ENCODE measurements at regions not wholly inside any gene's neighbourhood (a gene's known extent, or its start where the extent isn't known, plus 50 kb on each side); places are given as distances from the start of the nearest gene placed in this dataset.
A peak's percentile ranks its signal among the peaks of the same experiment; 100 is the strongest.

DNA sequence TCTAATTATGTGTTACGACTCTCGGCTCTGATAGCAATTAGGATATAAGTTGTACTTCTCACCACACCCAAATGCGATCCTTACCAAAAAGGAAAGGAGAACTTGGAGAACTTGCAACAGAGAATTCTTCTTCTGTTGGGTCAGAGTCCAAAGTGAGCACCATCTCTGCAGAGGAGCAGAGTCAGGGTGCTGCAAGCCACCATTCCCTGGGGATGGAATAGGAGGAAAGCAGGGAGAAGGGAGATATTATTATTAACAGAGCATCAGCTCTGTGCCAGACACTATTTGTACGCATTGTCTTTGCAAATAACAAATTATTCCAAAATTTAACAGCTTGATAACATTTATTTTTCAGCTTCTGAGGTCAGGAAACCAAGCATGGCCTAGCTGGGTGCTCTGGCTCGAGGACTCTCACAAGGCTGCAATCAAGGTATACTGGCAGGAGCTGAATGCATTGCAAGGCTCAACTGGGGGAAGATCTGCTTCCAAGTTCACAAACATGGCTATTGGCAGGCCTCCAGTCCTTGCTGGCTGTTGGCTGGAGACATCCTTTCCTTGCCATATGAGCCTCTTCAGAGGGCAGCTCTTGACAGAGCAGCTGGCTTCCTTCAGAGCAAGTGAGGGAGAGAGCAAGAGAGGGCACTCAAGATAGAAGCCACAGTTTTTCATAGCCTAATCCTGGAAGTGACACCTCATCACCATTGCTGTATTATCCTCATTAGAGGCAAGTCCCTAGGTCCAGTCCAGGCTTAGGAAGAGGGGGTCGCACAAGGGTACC, 296.2 kb upstream of the CDH5 start:
- 53% methylated on average over 4 of the region's 6 CpGs for WGBS (ENCODE audit: insufficient coverage)
- no peak overlapping the region for H3K4me3 ChIP-seq (ENCODE audit: low read length)
- no peaks in the 10 kb centered on the region for H3K9me3 ChIP-seq (replicated peaks; ENCODE audit: control insufficient read depth, low read depth, low read length)
- DNase-seq, result peak; percentile 82
- no peaks in the 10 kb centered on the region for H3K36me3 ChIP-seq (ENCODE audit: control insufficient read depth, insufficient read depth, low read length)
- H3K27me3 ChIP-seq (ENCODE audit: control insufficient read depth, insufficient read depth, low read length), result no peaks in the 10 kb centered on the region
- H3K27ac ChIP-seq (ENCODE audit: low read length), result peak overlapping the region; percentile 18
- peaks cover 24% of the 10 kb centered on the region for H3K4me1 ChIP-seq (ENCODE audit: control insufficient read depth, insufficient read depth, low read length)

GRCh38 chr16:66069587-66069986, 296.9 kb upstream of the CDH5 start:
- DNase-seq, result peak; percentile 59
- Histone ChIP-seq H3K27me3 (ENCODE audit: control insufficient read depth, insufficient read depth, low read length) (no peaks in the 10 kb centered on the region), H3K4me3 (ENCODE audit: low read length) (no peak overlapping the region), H3K36me3 (ENCODE audit: control insufficient read depth, insufficient read depth, low read length) (no peaks in the 10 kb centered on the region), H3K4me1 (ENCODE audit: control insufficient read depth, insufficient read depth, low read length) (peaks cover 30% of the 10 kb centered on the region), H3K27ac (ENCODE audit: low read length) (no peak overlapping the region), H3K9me3 (replicated peaks; ENCODE audit: control insufficient read depth, low read depth, low read length) (no peaks in the 10 kb centered on the region)
- WGBS (ENCODE audit: insufficient coverage), result no CpG with 5 or more reads among the region's 3 CpGs

DNA sequence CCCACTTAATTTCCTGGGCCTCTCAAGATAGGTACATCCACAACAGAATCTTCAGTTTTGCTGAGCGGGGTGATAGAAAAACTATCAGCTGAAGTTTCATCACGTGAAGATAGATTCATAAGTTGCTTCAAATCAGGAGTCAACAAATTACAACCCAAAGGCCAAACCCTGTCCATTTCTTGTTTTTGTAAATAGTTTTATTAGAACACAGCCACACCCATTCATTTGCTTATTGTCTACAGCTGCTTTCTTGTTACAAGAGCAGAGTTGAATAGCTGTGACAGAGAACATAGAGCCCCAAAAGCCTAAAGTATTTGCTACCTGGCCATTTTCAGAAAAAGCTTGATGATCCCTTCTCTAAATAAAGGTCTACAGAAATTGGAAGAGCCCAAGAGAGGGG, 300.1 kb upstream of the CDH5 start:
- H3K9me3 ChIP-seq (replicated peaks; ENCODE audit: control insufficient read depth, low read depth, low read length), result no peaks in the 10 kb centered on the region
- H3K27me3 ChIP-seq (ENCODE audit: control insufficient read depth, insufficient read depth, low read length), result no peaks in the 10 kb centered on the region
- no peaks in the 10 kb centered on the region for H3K36me3 ChIP-seq (ENCODE audit: control insufficient read depth, insufficient read depth, low read length)
- no CpG with 5 or more reads among the region's 2 CpGs for WGBS (ENCODE audit: insufficient coverage)
- H3K27ac ChIP-seq (ENCODE audit: low read length), result peak overlapping the region; percentile 23
- peaks cover 32% of the 10 kb centered on the region for H3K4me1 ChIP-seq (ENCODE audit: control insufficient read depth, insufficient read depth, low read length)
- DNase-seq, result no peak
- H3K4me3 ChIP-seq (ENCODE audit: low read length), result no peak overlapping the region

- peak overlapping the region; percentile 54 for H3K27ac ChIP-seq (ENCODE audit: low read length)
- DNase-seq, result peak; percentile 92
- no CpG with 5 or more reads among the region's 4 CpGs for WGBS (ENCODE audit: insufficient coverage)
These were observed 300.6 kb upstream of the CDH5 start for GRCh38 chr16:66065925-66066324.

GRCh38 chr16:66064801-66065530, 301.5 kb upstream of the CDH5 start:
- H3K4me1 ChIP-seq (ENCODE audit: control insufficient read depth, insufficient read depth, low read length), result peaks cover 29% of the 10 kb centered on the region
- no peak overlapping the region for H3K4me3 ChIP-seq (ENCODE audit: low read length)
- H3K36me3 ChIP-seq (ENCODE audit: control insufficient read depth, insufficient read depth, low read length), result no peaks in the 10 kb centered on the region
- DNase-seq, result peak; percentile 65
- H3K27ac ChIP-seq (ENCODE audit: low read length), result peak overlapping the region; percentile 81
- 20% methylated on average over 1 of the region's 1 CpG for WGBS (ENCODE audit: insufficient coverage)
- H3K27me3 ChIP-seq (ENCODE audit: control insufficient read depth, insufficient read depth, low read length), result no peaks in the 10 kb centered on the region
- no peaks in the 10 kb centered on the region for H3K9me3 ChIP-seq (replicated peaks; ENCODE audit: control insufficient read depth, low read depth, low read length)

More at GRCh38 chr16:66065925-66066324, 300.6 kb upstream of the CDH5 start:
- peaks cover 32% of the 10 kb centered on the region for H3K4me1 ChIP-seq (ENCODE audit: control insufficient read depth, insufficient read depth, low read length)
- no peaks in the 10 kb centered on the region for H3K9me3 ChIP-seq (replicated peaks; ENCODE audit: control insufficient read depth, low read depth, low read length)
- no peaks in the 10 kb centered on the region for H3K27me3 ChIP-seq (ENCODE audit: control insufficient read depth, insufficient read depth, low read length)
- no peak overlapping the region for H3K4me3 ChIP-seq (ENCODE audit: low read length)
- H3K36me3 ChIP-seq (ENCODE audit: control insufficient read depth, insufficient read depth, low read length), result no peaks in the 10 kb centered on the region

- no peak overlapping the region for H3K27ac ChIP-seq (ENCODE audit: low read length)
- no peak for DNase-seq
- H3K4me1 ChIP-seq (ENCODE audit: control insufficient read depth, insufficient read depth, low read length), result peaks cover 24% of the 10 kb centered on the region
- no peaks in the 10 kb centered on the region for H3K36me3 ChIP-seq (ENCODE audit: control insufficient read depth, insufficient read depth, low read length)
- no peak overlapping the region for H3K4me3 ChIP-seq (ENCODE audit: low read length)
- no peaks in the 10 kb centered on the region for H3K27me3 ChIP-seq (ENCODE audit: control insufficient read depth, insufficient read depth, low read length)
- WGBS (ENCODE audit: insufficient coverage), result 33% methylated on average over 1 of the region's 1 CpG
- H3K9me3 ChIP-seq (replicated peaks; ENCODE audit: control insufficient read depth, low read depth, low read length), result no peaks in the 10 kb centered on the region
These were observed 307.7 kb upstream of the CDH5 start for GRCh38 chr16:66058832-66059231.

DNA sequence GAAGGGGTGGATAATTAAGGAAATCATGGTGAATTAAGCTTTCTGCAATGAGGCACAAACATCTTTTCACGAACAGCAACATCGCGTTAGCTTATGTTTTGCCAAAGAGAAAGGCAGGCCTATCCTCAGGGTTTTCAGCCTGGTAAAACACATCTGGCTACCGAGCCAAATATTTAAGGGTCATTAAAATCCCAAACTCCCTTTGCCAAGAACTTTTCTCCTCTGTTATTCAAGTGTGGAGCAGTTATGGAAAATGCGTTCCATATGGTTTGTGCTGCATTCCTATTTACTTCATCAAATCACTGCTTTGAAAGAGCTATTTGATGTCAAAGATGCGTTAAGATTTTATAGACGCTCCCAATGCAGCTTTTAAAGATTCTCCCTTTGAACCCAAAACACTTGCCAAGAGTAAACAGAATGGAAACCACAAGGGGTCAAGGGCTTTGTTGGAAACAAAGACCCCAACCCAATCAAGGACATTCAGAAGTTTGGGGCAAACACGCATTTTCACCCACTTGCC, 308.3 kb upstream of the CDH5 start:
- DNase-seq, result peak; percentile 89

GRCh38 chr16:66057057-66057456, 309.4 kb upstream of the CDH5 start:
- DNase-seq, result no peak
- WGBS (ENCODE audit: insufficient coverage), result no CpG with 5 or more reads among the region's 3 CpGs
- no peaks in the 10 kb centered on the region for H3K27me3 ChIP-seq (ENCODE audit: control insufficient read depth, insufficient read depth, low read length)
- H3K36me3 ChIP-seq (ENCODE audit: control insufficient read depth, insufficient read depth, low read length), result no peaks in the 10 kb centered on the region
- no peak overlapping the region for H3K4me3 ChIP-seq (ENCODE audit: low read length)
- peaks cover 24% of the 10 kb centered on the region for H3K4me1 ChIP-seq (ENCODE audit: control insufficient read depth, insufficient read depth, low read length)
- no peaks in the 10 kb centered on the region for H3K9me3 ChIP-seq (replicated peaks; ENCODE audit: control insufficient read depth, low read depth, low read length)
- no peak overlapping the region for H3K27ac ChIP-seq (ENCODE audit: low read length)

More for the DNA sequence above, 308.3 kb upstream of the CDH5 start:
- Histone ChIP-seq H3K9me3 (replicated peaks; ENCODE audit: control insufficient read depth, low read depth, low read length) (no peaks in the 10 kb centered on the region), H3K36me3 (ENCODE audit: control insufficient read depth, insufficient read depth, low read length) (no peaks in the 10 kb centered on the region), H3K4me1 (ENCODE audit: control insufficient read depth, insufficient read depth, low read length) (peaks cover 24% of the 10 kb centered on the region), H3K27ac (ENCODE audit: low read length) (peak overlapping the region; percentile 9), H3K27me3 (ENCODE audit: control insufficient read depth, insufficient read depth, low read length) (no peaks in the 10 kb centered on the region), H3K4me3 (ENCODE audit: low read length) (no peak overlapping the region)
- 10% methylated on average over 2 of the region's 8 CpGs for WGBS (ENCODE audit: insufficient coverage)

DNA sequence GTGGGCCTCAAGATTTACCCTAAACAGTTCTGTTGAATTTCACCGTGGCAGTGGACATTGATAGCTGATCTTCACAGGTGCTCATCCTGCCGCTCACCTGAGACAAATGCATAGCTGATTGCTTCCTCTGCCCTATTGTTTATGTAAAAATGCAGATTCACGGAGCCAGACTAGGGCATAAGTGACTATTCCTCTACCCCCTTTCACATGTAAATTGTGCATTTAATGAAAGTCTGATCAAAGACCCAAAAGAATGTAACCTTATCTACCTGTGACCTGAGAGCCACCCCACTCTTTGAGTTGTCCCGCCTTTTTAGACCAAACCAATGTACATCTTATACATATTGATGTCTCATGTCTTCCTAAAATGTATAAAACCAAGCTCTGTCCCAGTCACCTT, 312.4 kb upstream of the CDH5 start:
- Histone ChIP-seq H3K36me3 (ENCODE audit: control insufficient read depth, insufficient read depth, low read length) (no peaks in the 10 kb centered on the region), H3K27me3 (ENCODE audit: control insufficient read depth, insufficient read depth, low read length) (no peaks in the 10 kb centered on the region), H3K27ac (ENCODE audit: low read length) (no peak overlapping the region), H3K4me3 (ENCODE audit: low read length) (no peak overlapping the region), H3K9me3 (replicated peaks; ENCODE audit: control insufficient read depth, low read depth, low read length) (no peaks in the 10 kb centered on the region), H3K4me1 (ENCODE audit: control insufficient read depth, insufficient read depth, low read length) (peaks cover 17% of the 10 kb centered on the region)
- WGBS (ENCODE audit: insufficient coverage), result 67% methylated on average over 1 of the region's 4 CpGs
- no peak for DNase-seq

GRCh38 chr16:66052745-66053144, 313.7 kb upstream of the CDH5 start:
- no peaks in the 10 kb centered on the region for H3K9me3 ChIP-seq (replicated peaks; ENCODE audit: control insufficient read depth, low read depth, low read length)
- no peaks in the 10 kb centered on the region for H3K36me3 ChIP-seq (ENCODE audit: control insufficient read depth, insufficient read depth, low read length)
- WGBS (ENCODE audit: insufficient coverage), result no CpG with 5 or more reads among the region's 2 CpGs
- H3K4me3 ChIP-seq (ENCODE audit: low read length), result no peak overlapping the region
- DNase-seq, result no peak
- peaks cover 9% of the 10 kb centered on the region for H3K4me1 ChIP-seq (ENCODE audit: control insufficient read depth, insufficient read depth, low read length)
- no peak overlapping the region for H3K27ac ChIP-seq (ENCODE audit: low read length)
- no peaks in the 10 kb centered on the region for H3K27me3 ChIP-seq (ENCODE audit: control insufficient read depth, insufficient read depth, low read length)

Measured in muscle of leg (tissue), 3 donors.